ENCODE measurements at regions not wholly inside any gene's neighbourhood (a gene's known extent, or its start where the extent isn't known, plus 50 kb on each side); places are given as distances from the start of the nearest gene placed in this dataset.

DNA sequence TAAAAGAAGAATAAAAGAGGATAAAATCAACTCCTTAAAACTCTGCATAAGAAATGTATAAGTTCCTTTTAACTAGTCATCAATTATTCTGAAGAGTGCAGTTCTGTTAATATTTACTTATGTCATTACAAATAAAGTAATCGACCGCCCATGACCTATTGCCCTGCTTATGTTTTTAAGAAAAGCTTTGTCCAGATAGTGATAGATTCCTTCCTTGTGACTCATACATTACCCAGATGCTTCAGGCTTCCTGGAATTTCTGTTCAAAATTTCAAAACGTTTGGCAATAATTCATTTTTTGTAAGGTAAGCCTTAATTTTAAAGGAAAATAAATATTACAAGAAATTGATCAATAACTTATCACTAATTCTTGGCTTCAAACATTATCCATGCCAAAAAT is 918.2 kb upstream of the ADGRL2 start:
- TF ChIP-seq POLR2A (IDR thresholded peaks at IDR 0.05), result no peak
- TF ChIP-seq, protein P1, sequence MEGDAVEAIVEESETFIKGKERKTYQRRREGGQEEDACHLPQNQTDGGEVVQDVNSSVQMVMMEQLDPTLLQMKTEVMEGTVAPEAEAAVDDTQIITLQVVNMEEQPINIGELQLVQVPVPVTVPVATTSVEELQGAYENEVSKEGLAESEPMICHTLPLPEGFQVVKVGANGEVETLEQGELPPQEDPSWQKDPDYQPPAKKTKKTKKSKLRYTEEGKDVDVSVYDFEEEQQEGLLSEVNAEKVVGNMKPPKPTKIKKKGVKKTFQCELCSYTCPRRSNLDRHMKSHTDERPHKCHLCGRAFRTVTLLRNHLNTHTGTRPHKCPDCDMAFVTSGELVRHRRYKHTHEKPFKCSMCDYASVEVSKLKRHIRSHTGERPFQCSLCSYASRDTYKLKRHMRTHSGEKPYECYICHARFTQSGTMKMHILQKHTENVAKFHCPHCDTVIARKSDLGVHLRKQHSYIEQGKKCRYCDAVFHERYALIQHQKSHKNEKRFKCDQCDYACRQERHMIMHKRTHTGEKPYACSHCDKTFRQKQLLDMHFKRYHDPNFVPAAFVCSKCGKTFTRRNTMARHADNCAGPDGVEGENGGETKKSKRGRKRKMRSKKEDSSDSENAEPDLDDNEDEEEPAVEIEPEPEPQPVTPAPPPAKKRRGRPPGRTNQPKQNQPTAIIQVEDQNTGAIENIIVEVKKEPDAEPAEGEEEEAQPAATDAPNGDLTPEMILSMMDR (IDR thresholded peaks at IDR 0.05 in 8 of 11, conservative IDR thresholded peaks at IDR 0.05 in 3 of 11), result no peak
